ENCODE measurements at regions not wholly inside any gene's neighbourhood (a gene's known extent, or its start where the extent isn't known, plus 50 kb on each side); places are given as distances from the start of the nearest gene placed in this dataset.

DNA sequence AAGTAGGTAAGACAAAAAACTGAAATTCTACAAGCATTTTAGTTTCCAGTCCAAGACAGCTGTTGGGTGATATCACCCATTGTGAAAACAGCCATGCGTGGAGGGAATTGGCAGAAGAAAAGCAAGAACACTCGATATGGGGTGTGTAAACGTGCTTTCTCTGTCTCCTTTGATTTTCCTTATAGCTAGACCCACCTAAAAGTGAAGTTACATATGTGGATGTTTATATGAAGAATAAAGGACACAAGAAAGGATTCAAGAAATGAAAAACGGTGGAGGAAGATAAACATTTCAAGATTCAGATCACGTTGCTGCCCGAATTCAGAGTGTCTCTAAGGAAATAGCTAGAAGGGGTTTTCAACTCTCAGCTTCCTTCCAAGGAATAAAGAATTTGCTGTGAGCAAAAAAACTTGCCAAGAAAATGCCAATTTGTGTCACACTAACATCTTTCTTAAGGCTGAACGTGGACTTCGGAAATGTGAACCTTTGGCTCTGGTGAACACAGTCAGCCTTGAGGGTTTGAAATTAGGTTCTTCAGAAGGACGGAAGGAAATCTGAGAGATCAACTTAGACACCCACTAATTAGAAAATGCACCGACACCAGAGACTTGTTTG, 269.0 kb upstream of the ADAMTS9 start:
- Histone ChIP-seq H3K79me2 (ENCODE audit: control insufficient read depth, insufficient read depth, low read length) (no peaks in the 10 kb centered on the region), H2AFZ (ENCODE audit: control insufficient read depth, low read depth, low read length) (no peak overlapping the region), H3K36me3 (ENCODE audit: control insufficient read depth in 2 of 2, insufficient read depth in 2 of 2, low read length in 1 of 2) (no peaks in the 10 kb centered on the region), H3K4me3 (no peak overlapping the region), H3K27me3 (replicated peaks in 1 of 2; ENCODE audit: control insufficient read depth in 2 of 2, insufficient read depth in 2 of 2, low read length in 1 of 2) (no peaks in the 10 kb centered on the region), H3K4me1 (ENCODE audit: control insufficient read depth, insufficient read depth, low read length) (no peaks in the 10 kb centered on the region), H4K20me1 (ENCODE audit: control insufficient read depth, insufficient read depth) (no peaks in the 10 kb centered on the region), H3K27ac (ENCODE audit: control insufficient read depth, insufficient read depth) (no peak overlapping the region), H3K4me2 (ENCODE audit: control insufficient read depth, insufficient read depth) (no peak overlapping the region), H3K9ac (ENCODE audit: control insufficient read depth, insufficient read depth, low read length) (no peak overlapping the region), H3K9me3 (replicated peaks; ENCODE audit: control insufficient read depth, insufficient read depth, low read length) (no peaks in the 10 kb centered on the region)
- ATAC-seq = no peak
- RAD21 ChIA-PET (ENCODE audit: unreplicated experiment) = no interaction called here
- POLR2A ChIA-PET = no interaction called here
- CTCF ChIA-PET = no interaction called here
- intact Hi-C loops (cut with micrococcal nuclease; ENCODE audit: unreplicated experiment) = no loop called here
- no peak for TF ChIP-seq RCOR1 (conservative IDR thresholded peaks at IDR 0.05; ENCODE audit: low read depth, low read length)
- TF ChIP-seq MXI1 (IDR thresholded peaks at IDR 0.05; ENCODE audit: low read depth, low read length) = no peak
- no peak for TF ChIP-seq BCL11A (IDR thresholded peaks at IDR 0.05; ENCODE audit: low read depth, low read length)
- TF ChIP-seq NFIC (IDR thresholded peaks at IDR 0.05; ENCODE audit: low read depth, low read length) = no peak
- no peak for TF ChIP-seq MTA3 (IDR thresholded peaks at IDR 0.05; ENCODE audit: borderline replicate concordance, low read length)
- no peak for TF ChIP-seq SMC3 (IDR thresholded peaks at IDR 0.05; ENCODE audit: borderline replicate concordance, low read length)
- TF ChIP-seq SUPT20H (IDR thresholded peaks at IDR 0.05; ENCODE audit: borderline replicate concordance, control insufficient read depth, low read depth, low read length) = no peak
- no peak for TF ChIP-seq EZH2 (IDR thresholded peaks at IDR 0.05; ENCODE audit: borderline replicate concordance, control insufficient read depth, low read depth, low read length)
- no peak for TF ChIP-seq FOXK2 (IDR thresholded peaks at IDR 0.05)
- TF ChIP-seq ESRRA (IDR thresholded peaks at IDR 0.05; ENCODE audit: low read length) = no peak
- TF ChIP-seq POLR2AphosphoS2 (IDR thresholded peaks at IDR 0.05; ENCODE audit: low read depth, low read length) = no peak
- TF ChIP-seq REST (IDR thresholded peaks at IDR 0.05; ENCODE audit: low read depth, low read length) = no peak
- TF ChIP-seq ZBTB4 (CRISPR knock-in tag; IDR thresholded peaks at IDR 0.05) = no peak
- no peak for TF ChIP-seq NBN (IDR thresholded peaks at IDR 0.05)
- no peak for TF ChIP-seq SMAD5 (IDR thresholded peaks at IDR 0.05; ENCODE audit: low read depth)
- no peak for TF ChIP-seq JUNB (IDR thresholded peaks at IDR 0.05)
- FAIRE-seq = no peak
- SMC1A ChIA-PET (ENCODE audit: uncharacterized antibody, unreplicated experiment) = no interaction called here
- WGBS (ENCODE audit: insufficient coverage, insufficient replicate concordance, low lambda C conversion rate, missing lambda C conversion rate) = 18% methylated on average over 10 of the region's 10 CpGs
- no peak for DNase-seq (ENCODE audit: low read depth, low spot score)
- BruUV-seq (replicated peaks) = no TSS peak
- in situ Hi-C loops (cut with MboI) = no loop called here

Measured in GM12878 (cell line).